ENCODE measurements at regions not wholly inside any gene's neighbourhood (a gene's known extent, or its start where the extent isn't known, plus 50 kb on each side); places are given as distances from the start of the nearest gene placed in this dataset.

GRCh38 chr7:49403844-49404243, 369.6 kb upstream of the VWC2 start (continued):
- TF ChIP-seq CTCF (IDR thresholded peaks at IDR 0.05 in 2 of 3, conservative IDR thresholded peaks at IDR 0.05 in 1 of 3; ENCODE audit: borderline replicate concordance in 1 of 3, insufficient read depth in 1 of 3, low read depth in 2 of 3, low read length in 2 of 3) = no peak

- ChIA-PET RAD21 (ENCODE audit: low non-redundant PET in 1 of 2, low total read pairs in 2 of 2, uncharacterized antibody in 2 of 2, unreplicated experiment in 2 of 2) (no interaction called here), CTCF (no interaction called here), POLR2A (no interaction called here)
- H4K20me1 ChIP-seq (ENCODE audit: insufficient read depth) = no peaks in the 10 kb centered on the region
- no peak overlapping the region for H2AFZ ChIP-seq (ENCODE audit: low read depth, low read length, poor library complexity, severe bottlenecking)
- no peak overlapping the region for H3K27ac ChIP-seq (ENCODE audit: low read depth, low read length)
- H3K4me3 ChIP-seq (replicated peaks in 1 of 2; ENCODE audit: low read depth in 1 of 2, low read length in 2 of 2) = no peak overlapping the region
- no peak overlapping the region for H3K9ac ChIP-seq (ENCODE audit: low read length)
- no peaks in the 10 kb centered on the region for H3K4me1 ChIP-seq (ENCODE audit: control insufficient read depth in 1 of 2, insufficient read depth in 2 of 2, low read length in 2 of 2)
- intact Hi-C loops (cut with micrococcal nuclease) = no loop called here
- no peaks in the 10 kb centered on the region for H3K36me3 ChIP-seq (ENCODE audit: control insufficient read depth in 1 of 2, insufficient read depth in 2 of 2, low read length in 2 of 2)
- H3K9me3 ChIP-seq (ENCODE audit: control insufficient read depth in 1 of 2, insufficient read depth in 1 of 2, low read depth in 1 of 2, low read length in 2 of 2) = peaks cover 4 to 10% of the 10 kb centered on the region in 2 experiments; a peak in 3 of 4 replicates
- no peak overlapping the region for H3K4me2 ChIP-seq (ENCODE audit: low read length)
- no TSS peak for BruUV-seq (replicated peaks)
- no peaks in the 10 kb centered on the region for H3K9me2 ChIP-seq (ENCODE audit: insufficient read depth)
- DNase-seq (ENCODE audit: low read depth, low spot score) = no peak
- ATAC-seq = no peak
- H3K27me3 ChIP-seq (ENCODE audit: insufficient read depth, low read length) = no peaks in the 10 kb centered on the region
- H3K79me2 ChIP-seq (ENCODE audit: insufficient read depth, low read length) = no peaks in the 10 kb centered on the region
- TF ChIP-seq JUND (IDR thresholded peaks at IDR 0.05) (no peak), EZH2 (IDR thresholded peaks at IDR 0.05) (no peak), ZFX (IDR thresholded peaks at IDR 0.05) (no peak), CTCF (IDR thresholded peaks at IDR 0.05 in 2 of 3, conservative IDR thresholded peaks at IDR 0.05 in 1 of 3; ENCODE audit: borderline replicate concordance in 1 of 3, insufficient read depth in 1 of 3, low read depth in 2 of 3, low read length in 2 of 3) (no peak), ZNF274 (IDR thresholded peaks at IDR 0.05; ENCODE audit: low read depth, low read length) (no peak), CEBPB (IDR thresholded peaks at IDR 0.05; ENCODE audit: low read depth) (no peak), SP1 (IDR thresholded peaks at IDR 0.05; ENCODE audit: low read depth) (no peak), POLR2AphosphoS5 (IDR thresholded peaks at IDR 0.05; ENCODE audit: low read depth, low read length) (no peak), ZBTB33 (IDR thresholded peaks at IDR 0.05; ENCODE audit: extremely low read depth, insufficient replicate concordance, low read length) (no peak), ELF1 (IDR thresholded peaks at IDR 0.05; ENCODE audit: borderline replicate concordance, low read depth) (no peak), EZH2phosphoT487 (IDR thresholded peaks at IDR 0.05; ENCODE audit: borderline replicate concordance) (no peak), YY1 (IDR thresholded peaks at IDR 0.05; ENCODE audit: extremely low read depth, insufficient replicate concordance, low read depth, low read length) (no peak), FOSL1 (IDR thresholded peaks at IDR 0.05; ENCODE audit: low read depth) (no peak), CBX3 (IDR thresholded peaks at IDR 0.05; ENCODE audit: low read depth) (no peak), RAD21 (IDR thresholded peaks at IDR 0.05; ENCODE audit: low read depth) (no peak)
- TF ChIP-seq, protein P1, sequence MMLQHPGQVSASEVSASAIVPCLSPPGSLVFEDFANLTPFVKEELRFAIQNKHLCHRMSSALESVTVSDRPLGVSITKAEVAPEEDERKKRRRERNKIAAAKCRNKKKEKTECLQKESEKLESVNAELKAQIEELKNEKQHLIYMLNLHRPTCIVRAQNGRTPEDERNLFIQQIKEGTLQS (IDR thresholded peaks at IDR 0.05) = no peak
These were observed 366.2 kb upstream of the VWC2 start for GRCh38 chr7:49407205-49407604.
